KMS-11 (cell line): ENCODE measurements at regions not wholly inside any gene's neighbourhood (a gene's known extent, or its start where the extent isn't known, plus 50 kb on each side); places are given as distances from the start of the nearest gene placed in this dataset.

Source experiments
- H2AFZ ChIP-seq: fragments of 200-600 bp; sonication (generic); 2 replicates; pipeline ENCODE4 v1.6.1; 2016; ENCODE audit warnings: antibody characterized with exemption, mixed run types, low read depth
- H3K27ac ChIP-seq: fragments of 200-600 bp; sonication (generic); 2 replicates; pipeline ENCODE4 v1.6.1; 2016; ENCODE audit warnings: mild to moderate bottlenecking, mixed run types
- H3K27me3 ChIP-seq: fragments of 200-600 bp; sonication (generic); 2 replicates; pipeline ENCODE4 v1.6.1; 2017; ENCODE audit warnings: mild to moderate bottlenecking, low read depth, mixed run types, moderate library complexity; ENCODE audit not compliant: insufficient read depth
- H3K36me3 ChIP-seq: fragments of 200-600 bp; sonication (generic); 2 replicates; pipeline ENCODE4 v1.6.1; 2017; ENCODE audit warnings: mild to moderate bottlenecking, mixed run types; ENCODE audit not compliant: insufficient read depth
- H3K4me1 ChIP-seq: fragments of 200-600 bp; sonication (generic); 2 replicates; pipeline ENCODE4 v1.6.1; 2016; ENCODE audit warnings: mild to moderate bottlenecking, low read depth, mixed run types; ENCODE audit not compliant: poor library complexity, severe bottlenecking
- H3K4me2 ChIP-seq: fragments of 200-600 bp; sonication (generic); 2 replicates; pipeline ENCODE4 v1.7.0; 2016; ENCODE audit warnings: mild to moderate bottlenecking, mixed run types
- H3K4me3 ChIP-seq: fragments of 200-600 bp; sonication (generic); IDR thresholded peaks from 2 replicates; pipeline ENCODE4 v1.6.1; 2017; ENCODE audit warnings: low read depth, low read length, mixed read lengths; ENCODE audit not compliant: insufficient read depth
- H3K79me2 ChIP-seq: fragments of 200-600 bp; sonication (generic); 2 replicates; pipeline ENCODE4 v1.6.1; 2016; ENCODE audit warnings: low read depth, mixed run types; ENCODE audit not compliant: insufficient read depth
- H3K9ac ChIP-seq: fragments of 200-600 bp; sonication (generic); 2 replicates; pipeline ENCODE4 v1.6.1; 2016; ENCODE audit warnings: mild to moderate bottlenecking, mixed run types
- H4K20me1 ChIP-seq: fragments of 200-600 bp; sonication (generic); 2 replicates; pipeline ENCODE4 v1.6.1; 2016; ENCODE audit warnings: mild to moderate bottlenecking, mixed run types; ENCODE audit not compliant: insufficient read depth
- TF ChIP-seq, protein P1 (sequence below): fragments of 200-600 bp; sonication (generic); conservative IDR thresholded peaks from 2 replicates; pipeline ENCODE4 v1.6.1; 2017; ENCODE audit warnings: low read depth, mild to moderate bottlenecking, antibody characterized with exemption, low read length, moderate library complexity, mixed read lengths

DNA sequence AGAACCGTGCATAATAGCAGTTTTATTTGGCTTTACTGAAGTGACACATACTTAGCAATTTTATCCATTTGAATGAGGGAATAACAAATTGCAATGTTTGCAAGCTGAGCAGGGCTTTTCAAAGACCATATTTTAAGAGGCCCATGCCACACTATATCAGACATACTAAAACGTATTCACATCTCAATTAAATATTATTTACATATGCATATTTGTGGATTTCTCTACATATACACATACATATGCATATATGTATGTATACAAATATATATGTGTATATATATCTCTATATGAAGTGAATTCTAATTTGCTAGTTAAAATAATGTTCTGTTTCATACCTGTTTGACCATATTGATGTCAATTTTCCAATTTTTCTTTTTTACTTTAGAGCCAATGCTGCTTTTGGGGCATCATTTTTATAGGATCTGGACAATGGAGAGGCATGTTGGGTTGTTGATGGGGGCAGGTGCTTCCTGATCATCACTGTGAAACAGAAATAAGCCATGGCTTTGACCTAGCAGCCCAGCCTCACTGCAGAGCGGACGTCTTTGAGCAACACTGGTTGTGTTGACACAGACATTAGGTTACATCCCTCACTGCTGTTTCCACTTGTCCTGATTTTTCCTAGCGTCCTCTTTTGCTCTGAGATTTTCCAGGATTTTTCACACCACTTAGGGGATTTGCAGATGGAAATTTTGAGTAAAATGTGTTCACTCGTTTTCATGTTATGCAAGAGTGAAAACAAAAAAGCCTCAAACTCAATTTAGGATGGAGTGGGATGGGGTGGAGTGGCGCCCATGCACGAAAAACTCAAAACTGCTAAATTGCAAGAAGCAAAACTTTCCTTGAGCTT lies 56.9 kb downstream of the RDH14 start:
- Histone ChIP-seq H2AFZ (no peak overlapping the region), H3K4me2 (no peak overlapping the region), H3K4me3 (no peak overlapping the region), H3K36me3 (no peaks in the 10 kb centered on the region), H3K79me2 (no peaks in the 10 kb centered on the region), H3K4me1 (no peaks in the 10 kb centered on the region), H3K27me3 (no peaks in the 10 kb centered on the region), H4K20me1 (no peaks in the 10 kb centered on the region), H3K27ac (no peak overlapping the region), H3K9ac (no peak overlapping the region)
- TF ChIP-seq, protein P1, sequence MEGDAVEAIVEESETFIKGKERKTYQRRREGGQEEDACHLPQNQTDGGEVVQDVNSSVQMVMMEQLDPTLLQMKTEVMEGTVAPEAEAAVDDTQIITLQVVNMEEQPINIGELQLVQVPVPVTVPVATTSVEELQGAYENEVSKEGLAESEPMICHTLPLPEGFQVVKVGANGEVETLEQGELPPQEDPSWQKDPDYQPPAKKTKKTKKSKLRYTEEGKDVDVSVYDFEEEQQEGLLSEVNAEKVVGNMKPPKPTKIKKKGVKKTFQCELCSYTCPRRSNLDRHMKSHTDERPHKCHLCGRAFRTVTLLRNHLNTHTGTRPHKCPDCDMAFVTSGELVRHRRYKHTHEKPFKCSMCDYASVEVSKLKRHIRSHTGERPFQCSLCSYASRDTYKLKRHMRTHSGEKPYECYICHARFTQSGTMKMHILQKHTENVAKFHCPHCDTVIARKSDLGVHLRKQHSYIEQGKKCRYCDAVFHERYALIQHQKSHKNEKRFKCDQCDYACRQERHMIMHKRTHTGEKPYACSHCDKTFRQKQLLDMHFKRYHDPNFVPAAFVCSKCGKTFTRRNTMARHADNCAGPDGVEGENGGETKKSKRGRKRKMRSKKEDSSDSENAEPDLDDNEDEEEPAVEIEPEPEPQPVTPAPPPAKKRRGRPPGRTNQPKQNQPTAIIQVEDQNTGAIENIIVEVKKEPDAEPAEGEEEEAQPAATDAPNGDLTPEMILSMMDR, result no peak

DNA sequence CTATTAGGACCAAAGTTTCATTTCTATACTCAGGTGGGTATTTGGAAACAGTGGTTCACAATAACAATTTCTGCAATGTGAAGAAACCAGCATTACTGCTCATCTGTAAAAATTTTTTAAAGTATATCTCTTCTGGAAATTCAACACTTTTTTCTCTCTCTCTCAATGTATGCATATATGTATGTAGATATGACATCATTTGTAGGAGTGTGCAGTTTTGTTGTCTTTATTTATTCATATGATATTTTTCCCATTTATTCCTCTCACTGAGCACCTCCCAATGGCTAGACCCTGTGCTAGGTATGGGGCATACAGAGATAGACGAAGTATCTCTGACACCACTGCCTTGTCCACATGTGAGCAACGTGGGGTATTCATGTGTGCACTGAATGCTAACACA lies 58.3 kb downstream of the RDH14 start:
- H3K9ac ChIP-seq, result no peak overlapping the region
- no peak overlapping the region for H3K4me3 ChIP-seq
- no peaks in the 10 kb centered on the region for H3K4me1 ChIP-seq
- no peaks in the 10 kb centered on the region for H3K36me3 ChIP-seq
- H4K20me1 ChIP-seq, result no peaks in the 10 kb centered on the region
- TF ChIP-seq, protein P1, result no peak
- no peak overlapping the region for H3K4me2 ChIP-seq
- no peaks in the 10 kb centered on the region for H3K79me2 ChIP-seq
- no peak overlapping the region for H3K27ac ChIP-seq
- no peak overlapping the region for H2AFZ ChIP-seq
- H3K27me3 ChIP-seq, result no peaks in the 10 kb centered on the region

DNA sequence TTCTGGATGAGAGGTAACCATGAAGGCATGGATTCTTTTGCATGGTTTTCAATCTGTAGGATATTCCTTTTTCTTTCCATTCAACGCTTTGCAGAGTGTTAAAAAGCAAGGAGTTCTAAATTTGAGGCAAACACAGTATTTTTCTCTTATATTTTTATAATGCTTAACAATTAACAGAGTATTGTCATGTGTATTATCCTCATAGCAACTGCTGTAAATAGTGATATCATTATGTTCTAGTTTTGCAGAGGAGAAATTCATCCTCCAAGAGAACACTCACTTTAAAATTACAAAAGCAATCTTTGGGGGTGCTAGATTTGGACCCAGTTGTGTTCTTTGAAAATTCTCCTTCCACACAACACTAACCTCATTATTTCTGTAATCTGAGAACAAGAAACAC lies 58.7 kb downstream of the RDH14 start:
- TF ChIP-seq, protein P1, result no peak
- no peaks in the 10 kb centered on the region for H3K79me2 ChIP-seq
- no peak overlapping the region for H3K4me2 ChIP-seq
- no peak overlapping the region for H3K4me3 ChIP-seq
- no peak overlapping the region for H3K9ac ChIP-seq
- H4K20me1 ChIP-seq, result no peaks in the 10 kb centered on the region
- H2AFZ ChIP-seq, result no peak overlapping the region
- no peaks in the 10 kb centered on the region for H3K27me3 ChIP-seq
- H3K4me1 ChIP-seq, result no peaks in the 10 kb centered on the region
- no peaks in the 10 kb centered on the region for H3K36me3 ChIP-seq
- no peak overlapping the region for H3K27ac ChIP-seq

DNA sequence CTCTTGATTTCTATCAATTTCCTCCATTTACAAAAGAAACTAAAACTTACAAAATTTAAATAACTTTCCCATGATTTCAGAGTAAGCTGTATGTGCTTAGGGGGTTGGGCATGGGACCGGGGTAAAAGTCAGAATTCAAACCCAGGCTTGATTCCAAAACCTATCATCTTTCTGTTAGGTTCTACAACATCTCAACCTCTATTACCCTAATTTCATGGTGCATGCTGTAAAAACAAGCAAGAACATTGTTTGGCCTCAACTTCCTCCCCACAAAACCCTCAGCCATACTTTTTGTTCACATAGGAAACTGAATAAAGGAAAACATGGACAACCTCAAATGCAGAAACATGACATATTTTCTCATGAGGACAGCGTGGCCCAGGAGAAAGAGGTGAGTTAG lies 59.3 kb downstream of the RDH14 start:
- Histone ChIP-seq H3K4me3 (no peak overlapping the region), H3K27me3 (no peaks in the 10 kb centered on the region), H3K79me2 (no peaks in the 10 kb centered on the region), H2AFZ (no peak overlapping the region), H3K27ac (no peak overlapping the region), H3K36me3 (no peaks in the 10 kb centered on the region), H3K9ac (no peak overlapping the region), H4K20me1 (no peaks in the 10 kb centered on the region), H3K4me1 (no peaks in the 10 kb centered on the region), H3K4me2 (no peak overlapping the region)
- TF ChIP-seq, protein P1, result no peak
